Astrocyte (in vitro differentiated cells and primary cell): ENCODE measurements at regions not wholly inside any gene's neighbourhood (a gene's known extent, or its start where the extent isn't known, plus 50 kb on each side); places are given as distances from the start of the nearest gene placed in this dataset.

Experiments used
- DNase-seq: peaks from one replicate; pipeline ENCODE4 v3.0.0-alpha.2; 2010; ENCODE audit warnings: low read depth
- FAIRE-seq: peaks from 2 replicates; lab custom pipeline; 2011; peaks lifted over from hg19 to GRCh38; lab: Jason Lieb, UNC
- H2AFZ ChIP-seq: 2 replicates; pipeline ENCODE4 v1.6.0; 2012; ENCODE audit warnings: low read depth, low read length, inconsistent platforms
- H3K27ac ChIP-seq: 2 replicates; pipeline ENCODE4 v1.5.1; 2011; ENCODE audit warnings: low read depth, low read length, inconsistent platforms
- H3K27me3 ChIP-seq: 2 replicates; pipeline ENCODE4 v1.6.0; 2011; ENCODE audit warnings: low read length, inconsistent platforms; ENCODE audit not compliant: insufficient read depth
- H3K36me3 ChIP-seq: 2 replicates; pipeline ENCODE4 v1.5.1; 2011; ENCODE audit warnings: low read length, inconsistent platforms; ENCODE audit not compliant: insufficient read depth
- H3K4me1 ChIP-seq: 2 replicates; pipeline ENCODE4 v1.5.1; 2011; ENCODE audit warnings: low read length, inconsistent platforms; ENCODE audit not compliant: insufficient read depth
- H3K4me2 ChIP-seq: 2 replicates; pipeline ENCODE4 v1.6.0; 2012; ENCODE audit warnings: low read length, inconsistent platforms
- H3K4me3 ChIP-seq: 2 replicates; pipeline ENCODE4 v1.5.1; 2011; ENCODE audit warnings: low read depth, mild to moderate bottlenecking, low read length, inconsistent platforms; ENCODE audit not compliant: insufficient read depth
- H3K79me2 ChIP-seq: 2 replicates; pipeline ENCODE4 v1.6.0; 2012; ENCODE audit warnings: mild to moderate bottlenecking, low read length, inconsistent platforms; ENCODE audit not compliant: insufficient read depth
- H3K9ac ChIP-seq: 2 replicates; pipeline ENCODE4 v1.6.0; 2012; ENCODE audit warnings: mild to moderate bottlenecking, low read length, inconsistent platforms
- H3K9me3 ChIP-seq: 2 replicates; pipeline ENCODE4 v1.5.1; 2012; ENCODE audit warnings: low read depth, mild to moderate bottlenecking, low read length, inconsistent platforms; ENCODE audit not compliant: insufficient read depth
- H4K20me1 ChIP-seq: 2 replicates; pipeline ENCODE4 v1.6.0; 2012; ENCODE audit warnings: low read length, inconsistent platforms; ENCODE audit not compliant: insufficient read depth
- H3K27ac Mint-ChIP-seq: one replicate; pipeline ENCODE4 v1.8.0; 2021; ENCODE audit warnings: mild to moderate bottlenecking, mixed read lengths; ENCODE audit not compliant: unreplicated experiment
- H3K27me3 Mint-ChIP-seq: one replicate; pipeline ENCODE4 v1.8.0; 2021; ENCODE audit warnings: low read depth, mixed read lengths; ENCODE audit not compliant: unreplicated experiment
- H3K36me3 Mint-ChIP-seq: one replicate; pipeline ENCODE4 v1.8.0; 2021; ENCODE audit warnings: low read depth, mixed read lengths; ENCODE audit not compliant: unreplicated experiment
- H3K4me1 Mint-ChIP-seq: one replicate; pipeline ENCODE4 v1.8.0; 2021; ENCODE audit warnings: low read depth, mixed read lengths; ENCODE audit not compliant: unreplicated experiment
- H3K4me3 Mint-ChIP-seq: one replicate; pipeline ENCODE4 v1.8.0; 2021; ENCODE audit warnings: mild to moderate bottlenecking, moderate library complexity, mixed read lengths; ENCODE audit not compliant: unreplicated experiment
- H3K9me3 Mint-ChIP-seq: one replicate; pipeline ENCODE4 v1.8.0; 2021; ENCODE audit warnings: mild to moderate bottlenecking, mixed read lengths; ENCODE audit not compliant: unreplicated experiment
- CTCF ChIP-seq: IDR thresholded peaks from 2 replicates; pipeline ENCODE4 v1.5.1; 2011; ENCODE audit warnings: low read depth, mild to moderate bottlenecking, inconsistent platforms, low read length, moderate library complexity; ENCODE audit not compliant: insufficient read depth
- EZH2 ChIP-seq: IDR thresholded peaks from 2 replicates; pipeline ENCODE4 v1.6.1; 2012; ENCODE audit warnings: mild to moderate bottlenecking, low read length, inconsistent platforms; ENCODE audit not compliant: insufficient read depth

DNA sequence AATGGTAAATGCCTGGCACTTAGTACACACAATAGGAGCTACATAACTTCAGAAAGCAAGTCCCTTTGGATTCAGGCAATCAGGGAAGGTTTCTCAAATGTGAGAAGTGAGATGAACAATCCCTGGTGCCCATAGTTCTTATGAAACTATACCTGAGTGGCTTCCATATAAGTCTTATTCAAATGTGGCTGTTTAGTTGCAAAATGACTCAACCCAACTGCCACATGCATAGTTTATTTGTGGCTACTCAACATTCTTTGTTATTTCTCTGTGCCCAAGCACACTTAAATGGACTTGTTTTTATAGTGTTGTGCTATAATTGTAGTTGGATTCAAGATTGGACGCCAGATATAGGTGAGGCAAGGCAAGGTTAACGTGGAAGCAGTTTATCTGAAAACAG, 93.7 kb upstream of the ATXN1 start:
- Mint-ChIP-seq H3K36me3 (no peaks in the 10 kb centered on the region), H3K4me3 (no peak overlapping the region), H3K4me1 (peaks cover 14% of the 10 kb centered on the region), H3K27ac (no peak overlapping the region), H3K27me3 (no peaks in the 10 kb centered on the region), H3K9me3 (no peaks in the 10 kb centered on the region)
- Histone ChIP-seq H3K4me1 (peaks cover 4% of the 10 kb centered on the region), H3K36me3 (no peaks in the 10 kb centered on the region), H3K9me3 (no peaks in the 10 kb centered on the region), H2AFZ (no peak overlapping the region), H3K79me2 (no peaks in the 10 kb centered on the region), H3K4me2 (no peak overlapping the region), H3K4me3 (no peak overlapping the region), H4K20me1 (no peaks in the 10 kb centered on the region), H3K9ac (no peak overlapping the region), H3K27ac (no peak overlapping the region), H3K27me3 (no peaks in the 10 kb centered on the region)
- FAIRE-seq (no peak), DNase-seq (peak; percentile 18)
- TF ChIP-seq EZH2 (no peak), CTCF (no peak)

- Histone ChIP-seq H3K4me2 (no peak overlapping the region), H3K9me3 (no peaks in the 10 kb centered on the region), H4K20me1 (no peaks in the 10 kb centered on the region), H3K4me3 (no peak overlapping the region), H3K27ac (no peak overlapping the region), H3K36me3 (no peaks in the 10 kb centered on the region), H3K27me3 (no peaks in the 10 kb centered on the region), H2AFZ (no peak overlapping the region), H3K9ac (no peak overlapping the region), H3K4me1 (peaks cover 18% of the 10 kb centered on the region), H3K79me2 (no peaks in the 10 kb centered on the region)
- DNase-seq (no peak), FAIRE-seq (no peak)
- no peak for TF ChIP-seq EZH2
- no peak for TF ChIP-seq CTCF
- Mint-ChIP-seq H3K27me3 (no peaks in the 10 kb centered on the region), H3K36me3 (no peaks in the 10 kb centered on the region), H3K27ac (no peak overlapping the region), H3K4me1 (peaks cover 22% of the 10 kb centered on the region), H3K9me3 (no peaks in the 10 kb centered on the region), H3K4me3 (no peak overlapping the region)
Observed at GRCh38 chr6:16852671-16853070, 91.4 kb upstream of the ATXN1 start.

- peaks cover 22% of the 10 kb centered on the region for H3K4me1 Mint-ChIP-seq
- no peaks in the 10 kb centered on the region for H3K9me3 Mint-ChIP-seq
- H3K36me3 Mint-ChIP-seq = no peaks in the 10 kb centered on the region
- no peaks in the 10 kb centered on the region for H4K20me1 ChIP-seq
- H3K36me3 ChIP-seq = no peaks in the 10 kb centered on the region
- H3K4me1 ChIP-seq = peaks cover 18% of the 10 kb centered on the region
- H3K4me3 ChIP-seq = no peak overlapping the region
- H3K27me3 ChIP-seq = no peaks in the 10 kb centered on the region
- no peak overlapping the region for H2AFZ ChIP-seq
- no peak for TF ChIP-seq EZH2
- no peak for TF ChIP-seq CTCF
- H3K27ac ChIP-seq = no peak overlapping the region
- no peaks in the 10 kb centered on the region for H3K27me3 Mint-ChIP-seq
- peak overlapping the region; percentile 13 for H3K27ac Mint-ChIP-seq
- no peak overlapping the region for H3K4me2 ChIP-seq
- FAIRE-seq (no peak), DNase-seq (no peak)
- no peaks in the 10 kb centered on the region for H3K79me2 ChIP-seq
- H3K4me3 Mint-ChIP-seq = no peak overlapping the region
- H3K9me3 ChIP-seq = no peaks in the 10 kb centered on the region
- H3K9ac ChIP-seq = no peak overlapping the region
Observed at GRCh38 chr6:16851758-16852157, 90.5 kb upstream of the ATXN1 start.
